OCI-LY7 (cell line): ENCODE measurements at regions not wholly inside any gene's neighbourhood (a gene's known extent, or its start where the extent isn't known, plus 50 kb on each side); places are given as distances from the start of the nearest gene placed in this dataset.

Experiments
- BruUV-seq: library from RNA; stranded (reverse); fragments of 400-500 nt; replicated peaks from 2 replicates; lab custom pipeline; 2021; lab: Mats Ljungman, UMichigan
- CTCF ChIA-PET: fragments of 300-600 bp; sonication (Branson Sonifier 250); formaldehyde crosslinking; loops from one replicate; lab custom pipeline; 2022; ENCODE audit warnings: antibody characterized with exemption; ENCODE audit not compliant: unreplicated experiment; lab: Charles Lee
- POLR2A ChIA-PET: fragments of 300-600 bp; sonication (Branson Sonifier 250); formaldehyde crosslinking; loops from one replicate; lab custom pipeline; 2022; ENCODE audit warnings: antibody characterized with exemption; lab: Charles Lee
- DNase-seq: peaks from one replicate; pipeline ENCODE4 v3.0.0-alpha.2; 2015; ENCODE audit warnings: low spot score
- H2AFZ ChIP-seq: fragments of 200-600 bp; sonication (generic), shearing (Covaris generic); 2 replicates; pipeline ENCODE4 v1.6.1; 2014; ENCODE audit warnings: mild to moderate bottlenecking, antibody characterized with exemption, low read length, moderate library complexity
- H3K27ac ChIP-seq: fragments of 200-600 bp; sonication (generic); 2 replicates; pipeline ENCODE4 v1.5.1; 2014; ENCODE audit warnings: mixed run types, low read depth, mild to moderate bottlenecking, moderate library complexity, low read length, inconsistent platforms; ENCODE audit not compliant: poor library complexity, severe bottlenecking
- H3K36me3 ChIP-seq: fragments of 200-600 bp; sonication (generic); 2 replicates; pipeline ENCODE4 v1.6.1; 2014; ENCODE audit warnings: mild to moderate bottlenecking, antibody characterized with exemption, low read length, moderate library complexity, mixed read lengths; ENCODE audit not compliant: insufficient read depth
- H3K4me1 ChIP-seq: fragments of 200-600 bp; sonication (generic); 2 replicates; pipeline ENCODE4 v1.5.1; 2014; ENCODE audit warnings: mild to moderate bottlenecking, low read length; ENCODE audit not compliant: insufficient read depth, poor library complexity, severe bottlenecking
- H3K4me2 ChIP-seq: fragments of 200-600 bp; sonication (generic); 2 replicates; pipeline ENCODE4 v1.6.1; 2014; ENCODE audit warnings: mild to moderate bottlenecking, low read length
- H3K4me3 ChIP-seq: fragments of 200-600 bp; sonication (generic); 2 replicates; pipeline ENCODE4 v1.5.1; 2014; ENCODE audit warnings: mild to moderate bottlenecking, low read depth, low read length; ENCODE audit not compliant: poor library complexity, severe bottlenecking
- H3K79me2 ChIP-seq: fragments of 200-600 bp; sonication (generic); 2 replicates; pipeline ENCODE4 v1.6.1; 2016; ENCODE audit warnings: low read depth, mild to moderate bottlenecking, low read length, moderate library complexity, mixed read lengths; ENCODE audit not compliant: insufficient read depth
- H3K9me2 ChIP-seq: fragments of 200-600 bp; sonication (generic); 2 replicates; pipeline ENCODE4 v1.6.1; 2016; ENCODE audit warnings: mild to moderate bottlenecking, low read length, mixed read lengths; ENCODE audit not compliant: insufficient read depth
- H3K9me3 ChIP-seq: fragments of 200-600 bp; sonication (generic); 2 replicates; pipeline ENCODE4 v1.6.1; 2014; ENCODE audit warnings: mild to moderate bottlenecking, mixed run types, low read length, mixed read lengths
- H4K20me1 ChIP-seq: fragments of 200-600 bp; sonication (generic); 2 replicates; pipeline ENCODE4 v1.6.1; 2014; ENCODE audit warnings: mild to moderate bottlenecking, antibody characterized with exemption, low read length, moderate library complexity, mixed read lengths; ENCODE audit not compliant: insufficient read depth
- EZH2phosphoT487 ChIP-seq: fragments of 200-600 bp; sonication (generic); IDR thresholded peaks from 2 replicates; pipeline ENCODE4 v1.6.1; 2018; ENCODE audit warnings: low read depth, borderline replicate concordance, mild to moderate bottlenecking, mixed run types, antibody characterized with exemption, low read length, moderate library complexity, mixed read lengths
- intact Hi-C: fragments of 100-400 bp; cut with micrococcal nuclease; formaldehyde crosslinking; loops from one replicate; pipeline ENCODE4 v1.10.0; 2022; ENCODE audit not compliant: unreplicated experiment
- TF ChIP-seq, protein P1 (sequence below): fragments of 200-600 bp; sonication (generic); conservative IDR thresholded peaks from 2 replicates; pipeline ENCODE4 v1.5.1; 2014; ENCODE audit warnings: mild to moderate bottlenecking, antibody characterized with exemption, low read length, moderate library complexity, mixed read lengths

DNA sequence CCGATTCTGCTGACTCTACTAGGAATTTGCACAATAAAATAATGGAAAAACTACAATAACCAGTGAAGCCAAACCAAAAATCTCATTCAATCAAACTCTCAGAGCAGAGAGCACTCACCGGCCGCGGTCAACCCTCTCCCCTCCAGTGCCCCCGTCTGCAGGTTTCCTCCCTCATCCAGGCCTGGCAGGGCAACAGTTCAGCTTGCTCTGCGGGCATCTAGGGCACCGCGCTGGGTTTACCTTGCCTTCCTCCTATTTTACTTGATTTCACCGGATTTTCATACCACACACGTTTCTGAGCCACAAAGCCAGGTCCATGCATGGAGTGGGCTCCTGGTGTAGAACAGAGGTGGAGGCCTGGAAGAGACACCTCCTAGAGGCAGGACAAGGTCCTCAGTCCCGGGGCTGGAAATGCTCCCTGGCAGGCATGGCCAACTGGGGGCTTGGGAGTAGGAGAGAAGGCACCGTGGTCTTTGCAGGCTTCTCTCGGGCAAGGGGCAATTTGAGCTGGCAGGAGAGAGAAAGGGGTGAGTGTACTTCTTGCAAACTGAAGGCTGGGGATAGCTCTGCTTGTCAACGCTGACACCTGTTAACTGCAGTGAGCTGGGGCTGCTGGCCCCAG is 938.4 kb downstream of the BRD1 start:
- H3K9me3 ChIP-seq = no peaks in the 10 kb centered on the region
- DNase-seq = no peak
- H3K4me1 ChIP-seq = no peaks in the 10 kb centered on the region
- TF ChIP-seq, protein P1, sequence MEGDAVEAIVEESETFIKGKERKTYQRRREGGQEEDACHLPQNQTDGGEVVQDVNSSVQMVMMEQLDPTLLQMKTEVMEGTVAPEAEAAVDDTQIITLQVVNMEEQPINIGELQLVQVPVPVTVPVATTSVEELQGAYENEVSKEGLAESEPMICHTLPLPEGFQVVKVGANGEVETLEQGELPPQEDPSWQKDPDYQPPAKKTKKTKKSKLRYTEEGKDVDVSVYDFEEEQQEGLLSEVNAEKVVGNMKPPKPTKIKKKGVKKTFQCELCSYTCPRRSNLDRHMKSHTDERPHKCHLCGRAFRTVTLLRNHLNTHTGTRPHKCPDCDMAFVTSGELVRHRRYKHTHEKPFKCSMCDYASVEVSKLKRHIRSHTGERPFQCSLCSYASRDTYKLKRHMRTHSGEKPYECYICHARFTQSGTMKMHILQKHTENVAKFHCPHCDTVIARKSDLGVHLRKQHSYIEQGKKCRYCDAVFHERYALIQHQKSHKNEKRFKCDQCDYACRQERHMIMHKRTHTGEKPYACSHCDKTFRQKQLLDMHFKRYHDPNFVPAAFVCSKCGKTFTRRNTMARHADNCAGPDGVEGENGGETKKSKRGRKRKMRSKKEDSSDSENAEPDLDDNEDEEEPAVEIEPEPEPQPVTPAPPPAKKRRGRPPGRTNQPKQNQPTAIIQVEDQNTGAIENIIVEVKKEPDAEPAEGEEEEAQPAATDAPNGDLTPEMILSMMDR = no peak
- no peaks in the 10 kb centered on the region for H4K20me1 ChIP-seq
- BruUV-seq = no TSS peak
- H3K4me2 ChIP-seq = no peak overlapping the region
- no peaks in the 10 kb centered on the region for H3K36me3 ChIP-seq
- no peak overlapping the region for H3K4me3 ChIP-seq
- H3K79me2 ChIP-seq = no peaks in the 10 kb centered on the region
- no peaks in the 10 kb centered on the region for H3K9me2 ChIP-seq
- intact Hi-C loops = no loop called here
- H2AFZ ChIP-seq = no peak overlapping the region
- CTCF ChIA-PET = no interaction called here
- no peak overlapping the region for H3K27ac ChIP-seq
- POLR2A ChIA-PET = no interaction called here

DNA sequence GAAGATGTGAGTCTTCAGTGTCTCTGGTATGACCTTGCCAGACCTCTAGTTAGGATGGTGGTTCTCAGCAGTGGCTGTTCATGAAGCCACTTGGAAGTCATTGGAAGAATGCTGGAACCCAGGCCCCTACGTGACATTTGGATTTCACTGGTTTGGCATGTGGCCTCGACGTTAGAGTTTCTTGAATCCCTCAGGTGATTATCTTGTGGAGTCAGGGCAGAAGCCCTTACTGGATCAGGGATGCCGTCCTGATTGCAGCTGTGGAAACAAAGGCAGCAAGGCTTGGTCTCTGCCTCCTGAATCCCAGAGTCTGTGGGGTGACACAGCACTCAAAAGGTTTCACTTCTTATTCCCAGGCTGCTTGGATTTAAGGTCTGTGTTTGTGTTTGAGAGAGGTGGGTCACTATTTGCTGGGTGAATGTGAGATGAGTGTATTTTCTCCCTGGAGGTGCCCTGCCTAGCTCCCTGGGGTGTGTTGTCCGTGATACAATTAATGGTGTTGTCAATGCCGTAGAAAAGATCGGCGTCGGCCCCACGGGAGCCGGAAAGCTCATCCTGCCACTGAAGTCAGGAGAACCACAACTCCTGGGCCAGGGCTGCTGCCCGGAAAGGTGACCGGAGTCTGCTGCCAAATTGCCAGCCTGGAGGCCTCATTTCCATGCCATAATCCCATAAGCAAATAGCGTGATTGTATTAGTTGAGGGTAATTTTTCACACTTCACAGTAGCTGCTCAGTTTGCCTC is 939.0 kb downstream of the BRD1 start:
- Histone ChIP-seq H3K36me3 (no peaks in the 10 kb centered on the region), H3K27ac (no peak overlapping the region), H3K9me2 (no peaks in the 10 kb centered on the region), H3K4me3 (no peak overlapping the region), H3K9me3 (no peaks in the 10 kb centered on the region), H2AFZ (no peak overlapping the region), H3K79me2 (no peaks in the 10 kb centered on the region), H4K20me1 (no peaks in the 10 kb centered on the region), H3K4me2 (no peak overlapping the region), H3K4me1 (no peaks in the 10 kb centered on the region)
- POLR2A ChIA-PET = no interaction called here
- no TSS peak for BruUV-seq
- intact Hi-C loops = no loop called here
- DNase-seq = no peak
- TF ChIP-seq, protein P1 = no peak
- TF ChIP-seq EZH2phosphoT487 = no peak
- CTCF ChIA-PET = no interaction called here
